ENCODE measurements at regions not wholly inside any gene's neighbourhood (a gene's known extent, or its start where the extent isn't known, plus 50 kb on each side); places are given as distances from the start of the nearest gene placed in this dataset.
"Not testable (repeated sequence)": the region's sequence is repeated elsewhere in the genome, so short reads cannot be mapped to it uniquely, and the experiment has no call there.

- not testable (repeated sequence) for TF ChIP-seq POLR2A, CTCF, POLR2AphosphoS5 (IDR thresholded peaks at IDR 0.05)
These were observed 112.9 kb downstream of the VEGFA start for GRCh38 chr6:43882690-43883448.

Measured in prostate gland (tissue), 2 donors.